Upper lobe of right lung (tissue), 1 donor: ENCODE measurements at regions not wholly inside any gene's neighbourhood (a gene's known extent, or its start where the extent isn't known, plus 50 kb on each side); places are given as distances from the start of the nearest gene placed in this dataset.

ENCODE experiments used
- ATAC-seq: fragments of 200-7000 bp; cut with Tn5 transposase; one replicate; pipeline ENCODE4 v1.9.1; 2020; ENCODE audit warnings: mild to moderate bottlenecking, moderate library complexity
- DNase-seq: peaks from one replicate; pipeline ENCODE4 v3.0.0-alpha.2; 2020
- H3K27ac ChIP-seq: fragments of 200-600 bp; one replicate; pipeline ENCODE4 v1.8.0; 2022
- H3K27me3 ChIP-seq: fragments of 200-600 bp; one replicate; pipeline ENCODE4 v1.8.0; 2022; ENCODE audit warnings: mild to moderate bottlenecking
- H3K36me3 ChIP-seq: fragments of 200-600 bp; one replicate; pipeline ENCODE4 v1.8.0; 2022
- H3K4me1 ChIP-seq: fragments of 200-600 bp; one replicate; pipeline ENCODE4 v1.8.0; 2022
- H3K4me3 ChIP-seq: fragments of 200-600 bp; one replicate; pipeline ENCODE4 v1.8.0; 2022; ENCODE audit warnings: mild to moderate bottlenecking
- H3K9me3 ChIP-seq: fragments of 200-600 bp; one replicate; pipeline ENCODE4 v1.8.0; 2022
- intact Hi-C: fragments of 100-400 bp; cut with DNase I; formaldehyde crosslinking; loops from one replicate; pipeline ENCODE4 v1.11.0; 2022
- TF ChIP-seq, protein P1 (sequence below): fragments of 200-600 bp; IDR thresholded peaks from one replicate; pipeline ENCODE4 v1.8.0; 2022; ENCODE audit warnings: antibody characterized with exemption
- donor health status: DM: no; HTN: yes; CAD: no; lungs with severe emphysema.

DNA sequence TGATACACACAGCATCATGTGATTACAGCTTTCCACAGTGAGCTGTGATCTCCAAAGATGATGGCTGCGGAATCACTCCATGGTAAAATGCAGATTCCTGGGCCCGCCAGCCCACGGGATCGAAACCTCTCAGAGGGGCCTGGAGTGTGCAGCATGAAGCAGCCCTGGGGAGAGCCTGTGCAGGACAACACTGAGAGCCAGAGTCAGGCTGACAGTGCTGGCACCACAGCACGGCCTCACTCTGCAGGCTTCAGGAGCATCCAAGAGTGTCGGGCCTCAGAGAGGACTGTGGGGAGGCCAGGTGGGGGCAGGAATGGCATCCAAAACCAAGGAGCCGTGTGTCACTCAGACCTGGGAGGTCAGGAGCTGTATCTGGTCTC is 533.4 kb downstream of the TCERG1L start:
- Histone ChIP-seq H3K27me3 (no peaks in the 10 kb centered on the region), H3K9me3 (no peaks in the 10 kb centered on the region), H3K27ac (no peak overlapping the region), H3K4me1 (no peaks in the 10 kb centered on the region), H3K4me3 (no peak overlapping the region), H3K36me3 (no peaks in the 10 kb centered on the region)
- DNase-seq: no peak
- TF ChIP-seq, protein P1, sequence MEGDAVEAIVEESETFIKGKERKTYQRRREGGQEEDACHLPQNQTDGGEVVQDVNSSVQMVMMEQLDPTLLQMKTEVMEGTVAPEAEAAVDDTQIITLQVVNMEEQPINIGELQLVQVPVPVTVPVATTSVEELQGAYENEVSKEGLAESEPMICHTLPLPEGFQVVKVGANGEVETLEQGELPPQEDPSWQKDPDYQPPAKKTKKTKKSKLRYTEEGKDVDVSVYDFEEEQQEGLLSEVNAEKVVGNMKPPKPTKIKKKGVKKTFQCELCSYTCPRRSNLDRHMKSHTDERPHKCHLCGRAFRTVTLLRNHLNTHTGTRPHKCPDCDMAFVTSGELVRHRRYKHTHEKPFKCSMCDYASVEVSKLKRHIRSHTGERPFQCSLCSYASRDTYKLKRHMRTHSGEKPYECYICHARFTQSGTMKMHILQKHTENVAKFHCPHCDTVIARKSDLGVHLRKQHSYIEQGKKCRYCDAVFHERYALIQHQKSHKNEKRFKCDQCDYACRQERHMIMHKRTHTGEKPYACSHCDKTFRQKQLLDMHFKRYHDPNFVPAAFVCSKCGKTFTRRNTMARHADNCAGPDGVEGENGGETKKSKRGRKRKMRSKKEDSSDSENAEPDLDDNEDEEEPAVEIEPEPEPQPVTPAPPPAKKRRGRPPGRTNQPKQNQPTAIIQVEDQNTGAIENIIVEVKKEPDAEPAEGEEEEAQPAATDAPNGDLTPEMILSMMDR: no peak
- intact Hi-C loops: no loop called here
- ATAC-seq: no peak

DNA sequence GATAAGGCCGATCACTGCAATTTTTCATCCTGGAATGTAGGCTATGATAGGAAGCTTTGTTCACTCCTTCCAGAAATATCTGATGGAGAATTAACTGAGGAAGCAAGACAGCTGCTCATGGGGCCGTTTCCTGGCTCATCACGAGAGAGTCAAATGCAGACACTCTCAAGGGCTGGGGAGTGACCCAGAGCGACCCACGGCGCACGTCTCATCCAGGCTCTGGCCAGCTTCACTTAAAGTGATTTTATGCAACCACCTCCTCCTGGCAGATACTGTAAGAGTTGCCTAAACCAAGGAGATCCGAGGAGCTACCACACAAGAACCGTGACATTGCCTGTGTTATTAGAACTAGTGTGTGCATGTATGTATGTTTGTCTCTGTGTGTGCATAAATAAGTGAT is 530.8 kb downstream of the TCERG1L start:
- H3K36me3 ChIP-seq: no peaks in the 10 kb centered on the region
- TF ChIP-seq, protein P1: no peak
- H3K27me3 ChIP-seq: no peaks in the 10 kb centered on the region
- no peaks in the 10 kb centered on the region for H3K9me3 ChIP-seq
- intact Hi-C loops: no loop called here
- H3K27ac ChIP-seq: no peak overlapping the region
- ATAC-seq: no peak
- no peak overlapping the region for H3K4me3 ChIP-seq
- DNase-seq: no peak
- no peaks in the 10 kb centered on the region for H3K4me1 ChIP-seq

DNA sequence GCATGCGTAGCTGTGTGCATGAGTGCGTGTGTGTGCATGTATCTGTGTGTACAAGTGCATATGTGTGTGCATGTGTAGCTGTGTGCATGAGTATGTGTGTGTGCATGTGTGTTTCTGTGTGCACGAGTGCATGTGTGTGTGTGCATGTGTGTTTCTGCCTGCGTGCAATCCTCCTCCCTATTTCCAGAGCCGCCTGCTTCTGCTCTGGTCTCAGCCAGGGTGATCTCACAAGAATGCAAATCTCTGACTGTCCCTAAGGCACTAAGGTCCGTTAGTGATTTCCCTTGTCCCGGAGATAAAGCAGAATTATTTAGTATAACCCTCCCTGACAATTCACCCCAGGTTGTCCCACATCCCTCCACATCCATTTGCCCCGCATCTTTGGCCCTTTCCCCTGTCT is 530.3 kb downstream of the TCERG1L start:
- no peaks in the 10 kb centered on the region for H3K27me3 ChIP-seq
- no peaks in the 10 kb centered on the region for H3K4me1 ChIP-seq
- DNase-seq: no peak
- H3K4me3 ChIP-seq: no peak overlapping the region
- no peaks in the 10 kb centered on the region for H3K9me3 ChIP-seq
- H3K36me3 ChIP-seq: no peaks in the 10 kb centered on the region
- TF ChIP-seq, protein P1: no peak
- no peak overlapping the region for H3K27ac ChIP-seq
- intact Hi-C loops: no loop called here
- no peak for ATAC-seq

DNA sequence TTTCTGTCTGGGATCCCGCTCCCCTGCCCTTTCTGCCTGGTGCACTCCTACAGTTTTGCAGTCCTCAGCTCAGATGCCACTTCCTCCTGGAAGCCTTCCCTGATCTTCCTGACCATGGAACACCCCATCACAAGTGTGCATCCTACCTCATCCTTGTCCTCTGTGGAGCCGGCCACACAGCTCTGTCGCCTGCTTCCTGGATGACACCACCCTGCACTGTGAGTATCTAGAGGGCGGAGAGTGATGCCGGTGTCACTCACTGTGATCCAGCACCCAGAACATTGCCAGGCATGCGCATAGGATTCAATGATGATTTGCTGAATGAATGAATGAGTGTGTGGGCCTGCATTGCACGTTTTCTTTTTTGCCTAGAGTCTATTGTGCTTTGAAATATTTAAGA is 529.9 kb downstream of the TCERG1L start:
- no peak overlapping the region for H3K27ac ChIP-seq
- H3K4me3 ChIP-seq: no peak overlapping the region
- intact Hi-C loops: no loop called here
- H3K4me1 ChIP-seq: no peaks in the 10 kb centered on the region
- H3K27me3 ChIP-seq: no peaks in the 10 kb centered on the region
- no peaks in the 10 kb centered on the region for H3K36me3 ChIP-seq
- TF ChIP-seq, protein P1: no peak
- ATAC-seq: no peak
- no peaks in the 10 kb centered on the region for H3K9me3 ChIP-seq
- DNase-seq: no peak

DNA sequence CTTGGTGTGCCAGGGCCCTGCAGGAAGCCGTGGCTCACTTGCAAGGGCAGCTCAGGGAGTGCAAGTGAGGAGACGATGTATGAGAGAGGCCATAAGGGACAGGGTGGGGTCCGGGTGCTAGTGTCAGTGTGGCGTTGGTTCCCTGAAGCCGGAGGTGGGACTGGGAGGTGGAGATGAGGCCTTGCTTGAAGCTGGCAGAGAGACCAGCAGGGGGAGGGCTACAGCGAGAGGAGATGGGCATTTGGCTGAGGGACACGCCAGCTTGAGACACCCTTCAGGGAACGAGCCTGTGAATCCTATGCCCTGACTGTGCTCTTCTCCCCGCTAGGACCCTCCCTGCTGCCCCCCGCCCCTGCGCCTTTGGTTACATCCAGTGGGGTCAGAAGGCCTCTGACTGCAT is 529.1 kb downstream of the TCERG1L start:
- intact Hi-C loops: no loop called here
- Histone ChIP-seq H3K9me3 (no peaks in the 10 kb centered on the region), H3K27me3 (no peaks in the 10 kb centered on the region), H3K4me3 (no peak overlapping the region), H3K4me1 (no peaks in the 10 kb centered on the region), H3K36me3 (no peaks in the 10 kb centered on the region), H3K27ac (no peak overlapping the region)
- ATAC-seq: no peak
- no peak for DNase-seq
- TF ChIP-seq, protein P1: no peak

DNA sequence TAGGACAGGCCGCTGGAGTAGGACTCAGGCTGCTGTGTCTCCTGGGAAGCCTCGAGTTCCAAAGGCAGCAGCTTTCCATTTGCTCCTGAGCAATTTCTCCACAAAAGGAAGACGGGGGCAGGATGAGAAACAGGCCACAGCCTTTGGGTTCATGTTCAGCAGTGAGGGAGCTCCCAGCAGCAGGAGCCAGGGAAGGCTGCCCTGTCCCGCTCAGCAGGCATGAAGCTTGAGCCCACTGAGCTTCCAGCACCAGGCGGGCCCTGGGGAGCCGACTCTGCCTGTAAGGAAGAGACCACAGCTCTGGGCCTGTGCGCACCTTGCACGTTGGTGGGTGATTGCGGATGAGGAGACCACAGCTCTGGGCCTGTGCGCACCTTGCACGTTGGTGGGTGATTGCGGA is 527.2 kb downstream of the TCERG1L start:
- no peak for ATAC-seq
- no peak for DNase-seq
- TF ChIP-seq, protein P1: no peak

More for the DNA sequence above, 527.2 kb downstream of the TCERG1L start:
- intact Hi-C loops: no loop called here
- H3K9me3 ChIP-seq: no peaks in the 10 kb centered on the region
- H3K27me3 ChIP-seq: no peaks in the 10 kb centered on the region
- no peaks in the 10 kb centered on the region for H3K36me3 ChIP-seq
- H3K27ac ChIP-seq: no peak overlapping the region
- H3K4me3 ChIP-seq: no peak overlapping the region
- H3K4me1 ChIP-seq: no peaks in the 10 kb centered on the region
